Activated effector memory CD4-positive, alpha-beta T cell treated with anti-CD3 and anti-CD28 coated beads, Interleukin-2, amount 50 U/mL, for 16 hours (primary cell): ENCODE measurements at regions not wholly inside any gene's neighbourhood (a gene's known extent, or its start where the extent isn't known, plus 50 kb on each side); places are given as distances from the start of the nearest gene placed in this dataset.

Experiments
- DNase-seq: peaks from one replicate; pipeline ENCODE4 v3.0.0-alpha.2; 2020

- no peak for DNase-seq
Measured at GRCh38 chr5:3129252-3129651, 377.8 kb upstream of the IRX2 start.

- DNase-seq = no peak
Measured at GRCh38 chr5:3127423-3127911, 376.0 kb upstream of the IRX2 start.

- DNase-seq = no peak
Measured at GRCh38 chr5:3126639-3127038, 375.2 kb upstream of the IRX2 start.

- DNase-seq = no peak
Measured at GRCh38 chr5:3124410-3124809, 372.9 kb upstream of the IRX2 start.

- DNase-seq = no peak
Measured at GRCh38 chr5:3123763-3124157, 372.3 kb upstream of the IRX2 start.

- no peak for DNase-seq
Measured at GRCh38 chr5:3122985-3123762, 371.7 kb upstream of the IRX2 start.

GRCh38 chr5:3122216-3122615 is 370.7 kb upstream of the IRX2 start:
- DNase-seq = no peak

- no peak for DNase-seq
Measured at GRCh38 chr5:3121813-3122212, 370.3 kb upstream of the IRX2 start.

GRCh38 chr5:3120028-3120427 is 368.6 kb upstream of the IRX2 start:
- DNase-seq = no peak

- no peak for DNase-seq
Measured at GRCh38 chr5:3119435-3119834, 368.0 kb upstream of the IRX2 start.

GRCh38 chr5:3118340-3118739 is 366.9 kb upstream of the IRX2 start:
- DNase-seq = no peak

GRCh38 chr5:3116366-3116765 is 364.9 kb upstream of the IRX2 start:
- no peak for DNase-seq

- DNase-seq = no peak
Measured at GRCh38 chr5:3114467-3114866, 363.0 kb upstream of the IRX2 start.

GRCh38 chr5:3110371-3110770 is 358.9 kb upstream of the IRX2 start:
- DNase-seq = no peak

GRCh38 chr5:3107156-3107611 is 355.7 kb upstream of the IRX2 start:
- no peak for DNase-seq

- no peak for DNase-seq
Measured at GRCh38 chr5:3105581-3105980, 354.1 kb upstream of the IRX2 start.

- no peak for DNase-seq
Measured at GRCh38 chr5:3105172-3105571, 353.7 kb upstream of the IRX2 start.

- DNase-seq = no peak
Measured at GRCh38 chr5:3104429-3105060, 353.1 kb upstream of the IRX2 start.

GRCh38 chr5:3103262-3103811 is 351.9 kb upstream of the IRX2 start:
- no peak for DNase-seq

GRCh38 chr5:3102531-3102930 is 351.1 kb upstream of the IRX2 start:
- DNase-seq = no peak

- DNase-seq = no peak
Measured at GRCh38 chr5:3101561-3101960, 350.1 kb upstream of the IRX2 start.

- no peak for DNase-seq
Measured at GRCh38 chr5:3100921-3101551, 349.6 kb upstream of the IRX2 start.

- DNase-seq = no peak
Measured at GRCh38 chr5:3099954-3100353, 348.5 kb upstream of the IRX2 start.

- DNase-seq = no peak
Measured at GRCh38 chr5:3099526-3099925, 348.0 kb upstream of the IRX2 start.
